H1 (cell line): ENCODE measurements at regions not wholly inside any gene's neighbourhood (a gene's known extent, or its start where the extent isn't known, plus 50 kb on each side); places are given as distances from the start of the nearest gene placed in this dataset.

Experiments
- CTCF ChIA-PET: fragments of 300-600 bp; sonication (Branson Sonifier 250); formaldehyde crosslinking; loops from one replicate; lab custom pipeline; 2021; ENCODE audit not compliant: partially characterized antibody; lab: Charles Lee
- POLR2A ChIA-PET: fragments of 300-600 bp; sonication (Branson Sonifier 250); formaldehyde crosslinking; loops from one replicate; lab custom pipeline; 2021; ENCODE audit warnings: inconsistent platforms; ENCODE audit not compliant: partially characterized antibody; lab: Charles Lee
- DNase-seq, 2 experiments: peaks; one replicate each; pipeline versions ENCODE4 v3.0.0 to v3.0.0-alpha.2; 2010 to 2022; ENCODE audit warnings: low spot score in 2 of 2, low read depth in 1 of 2, mixed read lengths in 1 of 2
- FAIRE-seq: peaks from 2 replicates; lab custom pipeline; 2011; peaks lifted over from hg19 to GRCh38; lab: Jason Lieb, UNC
- H2AFZ ChIP-seq: 2 replicates; pipeline ENCODE4 v1.8.1; 2012; ENCODE audit warnings: low read length, inconsistent platforms
- H2AK5ac ChIP-seq: 2 replicates; pipeline ENCODE4 v1.6.1; 2013; ENCODE audit warnings: low read depth, low read length
- H2BK120ac ChIP-seq: replicated peaks from 2 replicates; pipeline ENCODE3; 2013; ENCODE audit warnings: low read depth, low read length, inconsistent platforms
- H2BK12ac ChIP-seq: 2 replicates; pipeline ENCODE4 v1.6.1; 2013; ENCODE audit warnings: low read depth, low read length
- H2BK15ac ChIP-seq: 2 replicates; pipeline ENCODE4 v1.6.1; 2013; ENCODE audit warnings: low read length
- H2BK20ac ChIP-seq: 2 replicates; pipeline ENCODE4 v1.6.1; 2013; ENCODE audit warnings: low read length
- H2BK5ac ChIP-seq: 2 replicates; pipeline ENCODE4 v1.6.1; 2013; ENCODE audit warnings: low read depth, low read length
- H3K14ac ChIP-seq: 2 replicates; pipeline ENCODE4 v1.6.1; 2013; ENCODE audit warnings: inconsistent platforms; ENCODE audit not compliant: insufficient read length
- H3K18ac ChIP-seq: 2 replicates; pipeline ENCODE4 v1.6.1; 2013; ENCODE audit warnings: low read length; ENCODE audit errors: extremely low read depth
- H3K23ac ChIP-seq: 2 replicates; pipeline ENCODE4 v1.6.1; 2013; ENCODE audit warnings: inconsistent platforms; ENCODE audit not compliant: insufficient read length
- H3K23me2 ChIP-seq: 2 replicates; pipeline ENCODE4 v1.6.1; 2013; ENCODE audit warnings: low read depth, low read length
- H3K27ac ChIP-seq: 2 replicates; pipeline ENCODE4 v1.6.1; 2011; ENCODE audit warnings: low read depth, low read length, inconsistent platforms
- H3K27me3 ChIP-seq, 4 experiments: replicated peaks in 1 of 4; 1 replicate in 1 of 4; 2 replicates in 3 of 4; pipeline versions ENCODE4 v1.6.1 to v1.8.1; 2011 to 2013; ENCODE audit warnings: low read length in 3 of 4, mild to moderate bottlenecking in 3 of 4, inconsistent platforms in 2 of 4, mixed read lengths in 2 of 4, moderate library complexity in 1 of 4; ENCODE audit not compliant: control insufficient read depth in 3 of 4, insufficient read depth in 3 of 4; ENCODE audit errors: extremely low read depth in 1 of 4
- H3K36me3 ChIP-seq, 4 experiments: 2 replicates each; pipeline versions ENCODE4 v1.6.1 to v1.8.1; 2011 to 2013; ENCODE audit warnings: mild to moderate bottlenecking in 4 of 4, low read length in 3 of 4, moderate library complexity in 2 of 4, control low read depth in 1 of 4, inconsistent platforms in 1 of 4; ENCODE audit not compliant: insufficient read depth in 4 of 4, control insufficient read depth in 2 of 4
- H3K4ac ChIP-seq: replicated peaks from 2 replicates; pipeline ENCODE3; 2013; ENCODE audit warnings: low read length, low read depth, mixed read lengths, inconsistent platforms; ENCODE audit not compliant: insufficient read length
- H3K4me1 ChIP-seq, 4 experiments: replicated peaks in 1 of 4; 1 replicate in 1 of 4; 2 replicates in 3 of 4; pipeline versions ENCODE4 v1.6.1 to v1.8.1; 2011 to 2013; ENCODE audit warnings: low read length in 3 of 4, inconsistent platforms in 2 of 4, mixed read lengths in 1 of 4; ENCODE audit not compliant: insufficient read depth in 4 of 4, control insufficient read depth in 3 of 4
- H3K4me2 ChIP-seq, 2 experiments: 2 replicates each; pipeline versions ENCODE4 v1.6.1 to v1.8.1; 2011 to 2013; ENCODE audit warnings: low read depth in 2 of 2, low read length in 2 of 2, control low read depth in 1 of 2, inconsistent platforms in 1 of 2, mild to moderate bottlenecking in 1 of 2; ENCODE audit not compliant: insufficient read depth in 1 of 2
- H3K4me3 ChIP-seq, 4 experiments: fragments of 200-600, 300-600 bp in 1 of 4; sonication (generic), shearing (Covaris generic), sonication (Bioruptor Twin) in 1 of 4; 2 replicates each; pipeline versions ENCODE4 v1.5.1 to v1.8.1; 2011 to 2016; ENCODE audit warnings: low read length in 4 of 4, low read depth in 3 of 4, control low read depth in 2 of 4, inconsistent platforms in 2 of 4, mild to moderate bottlenecking in 2 of 4, mixed read lengths in 1 of 4, moderate library complexity in 1 of 4; ENCODE audit not compliant: insufficient read depth in 2 of 4; ENCODE audit errors: extremely low read depth in 1 of 4
- H3K56ac ChIP-seq: replicated peaks from 2 replicates; pipeline ENCODE3; 2013; ENCODE audit warnings: low read depth, mild to moderate bottlenecking, mixed read lengths, low read length, inconsistent platforms; ENCODE audit not compliant: insufficient read length
- H3K79me1 ChIP-seq: 2 replicates; pipeline ENCODE4 v1.6.1; 2013; ENCODE audit warnings: low read depth, low read length, control low read depth
- H3K79me2 ChIP-seq, 2 experiments: 2 replicates each; pipeline versions ENCODE4 v1.6.1 to v1.8.1; 2012 to 2013; ENCODE audit warnings: low read length in 2 of 2, mild to moderate bottlenecking in 2 of 2, inconsistent platforms in 1 of 2; ENCODE audit not compliant: insufficient read depth in 2 of 2, control insufficient read depth in 1 of 2
- H3K9ac ChIP-seq, 4 experiments: replicated peaks in 1 of 4; 1 replicate in 1 of 4; 2 replicates in 3 of 4; pipeline versions ENCODE4 v1.6.1 to v1.8.1; 2011 to 2013; ENCODE audit warnings: low read depth in 3 of 4, low read length in 3 of 4, control low read depth in 2 of 4, mild to moderate bottlenecking in 2 of 4, moderate library complexity in 2 of 4, inconsistent platforms in 1 of 4; ENCODE audit errors: extremely low read depth in 1 of 4
- H3K9me3 ChIP-seq, 2 experiments: 2 replicates each; pipeline versions ENCODE4 v1.6.1 to v1.8.1; 2012 to 2013; ENCODE audit warnings: mild to moderate bottlenecking in 2 of 2, moderate library complexity in 2 of 2, control low read depth in 1 of 2, inconsistent platforms in 1 of 2, low read depth in 1 of 2, low read length in 1 of 2, mixed read lengths in 1 of 2; ENCODE audit not compliant: insufficient read depth in 2 of 2
- H4K20me1 ChIP-seq, 2 experiments: replicated peaks in 1 of 2; 2 replicates each; pipeline versions ENCODE3 to v1.8.1; 2011 to 2013; ENCODE audit warnings: inconsistent platforms in 2 of 2, low read length in 2 of 2, mild to moderate bottlenecking in 1 of 2; ENCODE audit not compliant: insufficient read depth in 2 of 2, control insufficient read depth in 1 of 2
- H4K5ac ChIP-seq: 2 replicates; pipeline ENCODE4 v1.6.1; 2013; ENCODE audit warnings: low read length, low read depth, mixed read lengths, inconsistent platforms; ENCODE audit not compliant: insufficient read length
- H4K8ac ChIP-seq: 2 replicates; pipeline ENCODE4 v1.8.0; 2013; ENCODE audit warnings: mild to moderate bottlenecking, moderate library complexity, low read length, inconsistent platforms; ENCODE audit not compliant: insufficient read depth; ENCODE audit errors: extremely low read depth
- H4K91ac ChIP-seq: replicated peaks from 2 replicates; pipeline ENCODE3; 2013; ENCODE audit warnings: low read length, mixed read lengths, inconsistent platforms; ENCODE audit not compliant: insufficient read length
- GABPA ChIP-seq: IDR thresholded peaks from 2 replicates; pipeline ENCODE4 v1.6.1; 2011; ENCODE audit warnings: mild to moderate bottlenecking, low read length, moderate library complexity, borderline replicate concordance; ENCODE audit not compliant: insufficient read depth
- GTF2F1 ChIP-seq: IDR thresholded peaks from 2 replicates; pipeline ENCODE4 v1.6.1; 2012; ENCODE audit warnings: low read depth, low read length, improper control_type of control experiment, borderline replicate concordance
- KDM1A ChIP-seq: fragments of 200-600, 300-600 bp; sonication (generic); IDR thresholded peaks from 2 replicates; pipeline ENCODE4 v1.7.1; 2016; ENCODE audit warnings: mild to moderate bottlenecking, low read length, borderline replicate concordance
- SAP30 ChIP-seq: fragments of 300-600 bp; sonication (generic); IDR thresholded peaks from 2 replicates; pipeline ENCODE4 v1.7.1; 2012; ENCODE audit warnings: low read length, moderate library complexity, mild to moderate bottlenecking, inconsistent platforms; ENCODE audit not compliant: insufficient read depth, insufficient replicate concordance
- USF2 ChIP-seq: IDR thresholded peaks from 2 replicates; pipeline ENCODE4 v1.6.1; 2011; ENCODE audit warnings: low read length, improper control_type of control experiment
- WGBS, 2 experiments: shearing (Covaris generic) in 1 of 2; methylation state at CpG; one replicate each; pipeline versions ENCODE4 v1.1.6 to v1.1.7; 2013 to 2015; ENCODE audit warnings: low lambda C conversion rate in 2 of 2, mixed read lengths in 2 of 2, inconsistent platforms in 1 of 2, low coverage in 1 of 2, missing lambda C conversion rate in 1 of 2; ENCODE audit not compliant: insufficient replicate concordance in 2 of 2, insufficient coverage in 1 of 2, insufficient read length in 1 of 2; ENCODE audit errors: extremely low coverage in 1 of 2, missing lambda C conversion rate in 1 of 2; 5-methylcytosine and 5-hydroxymethylcytosine counted together

- Histone ChIP-seq H3K4me3 (no peak overlapping the region), H4K91ac (no peak overlapping the region), H2BK15ac (no peak overlapping the region), H4K20me1 (no peaks in the 10 kb centered on the region), H3K79me1 (no peaks in the 10 kb centered on the region), H4K5ac (no peak overlapping the region), H3K27me3 (no peaks in the 10 kb centered on the region), H3K4me1 (no peaks in the 10 kb centered on the region), H2BK12ac (no peak overlapping the region), H3K36me3 (no peaks in the 10 kb centered on the region), H3K4me2 (no peak overlapping the region), H3K27ac (no peak overlapping the region), H2BK20ac (no peak overlapping the region), H3K23me2 (no peaks in the 10 kb centered on the region), H3K14ac (no peak overlapping the region), H3K18ac (no peak overlapping the region), H3K9ac (no peak overlapping the region), H2BK120ac (no peak overlapping the region), H2AK5ac (no peak overlapping the region), H2BK5ac (no peak overlapping the region), H4K8ac (no peak overlapping the region), H3K4ac (no peak overlapping the region), H3K9me3 (no peaks in the 10 kb centered on the region), H3K56ac (no peak overlapping the region), H3K79me2 (no peaks in the 10 kb centered on the region), H2AFZ (no peak overlapping the region), H3K23ac (no peak overlapping the region)
- FAIRE-seq (no peak), DNase-seq (no peak)
- WGBS, 2 experiments = 85% methylated on average over 4 of the region's 4 CpGs; no CpG with 5 or more reads in 1 of the 2 experiments
- ChIA-PET CTCF (interaction anchor here (0.7 kb wide), 1 partner anchor 450 kb away, joined by 3 read pairs; no protein-coding TSS in a partner anchor), POLR2A (no interaction called here)
- no peak for TF ChIP-seq GTF2F1
- no peak for TF ChIP-seq SAP30
- TF ChIP-seq KDM1A = no peak
- no peak for TF ChIP-seq GABPA
- TF ChIP-seq USF2 = no peak
Measured at GRCh38 chr9:117938896-117939295, 234.7 kb downstream of the TLR4 start.
